GM21717 (cell line): ENCODE measurements at regions not wholly inside any gene's neighbourhood (a gene's known extent, or its start where the extent isn't known, plus 50 kb on each side); places are given as distances from the start of the nearest gene placed in this dataset.

ENCODE experiments used
- ATAC-seq: cut with Tn5 transposase; IDR thresholded peaks from one replicate; pipeline ENCODE4 v1.9.1; 2021; ENCODE audit warnings: mild to moderate bottlenecking, moderate library complexity; ENCODE audit not compliant: unreplicated experiment

DNA sequence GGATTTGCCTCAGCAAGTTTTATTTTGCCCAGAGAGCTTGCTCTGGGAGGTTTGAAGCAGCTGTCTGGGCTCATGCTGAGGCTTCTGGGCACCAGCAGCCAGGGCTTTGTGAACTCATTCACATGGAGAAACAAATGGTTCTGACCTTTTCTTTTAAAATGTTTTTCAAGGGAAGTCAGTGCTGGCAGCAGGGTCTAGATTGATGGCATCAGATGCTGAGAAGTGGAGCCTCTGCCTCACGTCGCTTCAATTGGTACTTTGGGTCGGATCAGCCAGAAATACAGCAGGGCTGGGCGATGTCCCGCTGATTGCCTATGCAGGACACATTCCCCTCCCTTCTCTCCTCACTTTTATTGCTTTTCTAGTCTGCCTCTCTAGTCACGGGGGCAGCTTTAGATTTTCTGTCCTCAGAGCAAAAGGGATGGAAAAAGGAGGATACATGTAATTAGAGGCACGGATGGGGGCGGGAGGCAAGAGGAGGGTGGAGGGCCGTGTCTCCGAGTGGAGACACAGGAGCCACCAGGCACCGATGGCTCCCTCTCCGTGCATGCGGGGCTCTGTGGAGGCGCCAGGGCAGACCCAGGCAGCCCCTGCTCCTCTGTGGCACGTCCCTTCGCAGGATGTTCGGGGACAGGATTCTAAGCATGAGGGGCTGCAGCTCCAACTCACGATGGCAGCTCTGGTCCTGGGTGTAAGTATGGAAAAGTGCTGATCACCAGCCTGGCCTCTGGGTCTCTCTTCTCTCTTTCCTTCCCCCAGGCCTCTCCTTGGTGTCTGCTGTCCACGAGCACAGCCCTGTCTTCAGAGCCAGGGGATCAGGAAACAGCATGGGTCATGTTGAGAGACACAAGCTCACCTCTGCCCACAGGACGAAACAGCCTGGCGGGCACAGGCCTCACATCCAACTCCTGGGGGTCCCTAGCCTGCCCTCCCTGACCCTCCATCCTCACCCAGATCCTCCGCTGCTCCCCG is 116.1 kb downstream of the FAM43A start:
- ATAC-seq: no peak

DNA sequence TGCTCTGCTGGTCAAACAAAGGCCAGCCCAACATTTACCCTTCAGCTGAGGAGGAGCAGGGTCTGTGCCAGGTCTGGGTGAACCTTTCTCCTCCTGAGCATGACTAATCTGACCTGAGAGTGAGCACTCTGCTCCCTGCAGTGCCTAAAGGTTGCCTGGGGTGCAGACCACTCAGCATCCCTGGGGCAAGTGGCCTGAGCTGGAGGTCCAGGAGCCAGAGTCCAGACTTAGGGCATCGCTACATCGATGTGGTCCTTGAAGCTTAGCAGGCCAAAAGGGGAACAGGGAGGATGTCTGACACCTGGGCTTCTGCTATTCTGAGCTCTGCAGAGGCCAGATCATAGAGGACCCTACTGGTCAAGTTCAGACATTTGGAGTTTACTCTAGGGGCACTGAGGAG is 119.1 kb downstream of the FAM43A start:
- no peak for ATAC-seq

- ATAC-seq: no peak
Observed at GRCh38 chr3:194805546-194805945, 119.9 kb downstream of the FAM43A start.

GRCh38 chr3:194806991-194807630 is 121.4 kb downstream of the FAM43A start:
- no peak for ATAC-seq

GRCh38 chr3:194808640-194809097 is 123.0 kb downstream of the FAM43A start:
- no peak for ATAC-seq

DNA sequence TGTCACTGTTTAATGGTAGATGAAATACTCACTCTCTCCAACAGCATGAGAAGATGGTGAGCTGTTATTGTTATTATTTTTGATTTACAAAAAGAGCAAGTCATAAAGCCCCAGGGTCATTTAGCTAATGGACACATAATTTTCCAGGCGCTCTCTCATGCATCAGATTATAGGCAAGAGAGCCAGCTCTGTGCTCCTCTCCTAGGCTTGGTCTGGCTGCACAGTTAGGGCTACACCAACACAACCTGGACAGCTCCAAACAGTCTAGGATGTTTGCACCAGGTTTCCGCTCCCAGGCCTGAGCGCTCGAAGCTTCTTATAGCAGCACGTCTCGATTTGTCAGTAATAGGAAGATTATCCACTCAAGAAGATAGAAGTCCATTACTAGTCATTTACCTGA is 123.7 kb downstream of the FAM43A start:
- ATAC-seq: no peak

GRCh38 chr3:194810076-194810475 is 124.4 kb downstream of the FAM43A start:
- no peak for ATAC-seq

DNA sequence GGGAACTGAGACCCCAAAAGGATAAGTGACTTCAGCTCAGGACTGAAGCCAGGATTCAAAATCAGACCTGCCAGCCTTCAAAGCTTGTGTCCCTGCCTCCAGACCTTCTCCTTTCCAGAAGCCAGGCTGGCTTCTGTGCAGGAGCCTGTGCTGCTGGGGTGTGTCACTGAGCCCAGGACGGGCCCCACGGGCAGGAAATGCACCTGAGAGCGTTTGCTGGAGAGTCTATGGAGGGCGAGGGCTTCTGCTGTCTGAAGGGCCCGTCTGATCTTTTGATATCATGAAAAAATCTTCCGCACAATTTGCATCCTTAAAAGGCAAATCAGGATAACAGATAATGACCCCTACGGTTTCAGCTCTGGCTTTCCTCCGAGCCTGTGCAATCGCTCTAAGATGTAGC is 125.4 kb downstream of the FAM43A start:
- no peak for ATAC-seq

- no peak for ATAC-seq
Observed at GRCh38 chr3:194812176-194812575, 126.5 kb downstream of the FAM43A start.

DNA sequence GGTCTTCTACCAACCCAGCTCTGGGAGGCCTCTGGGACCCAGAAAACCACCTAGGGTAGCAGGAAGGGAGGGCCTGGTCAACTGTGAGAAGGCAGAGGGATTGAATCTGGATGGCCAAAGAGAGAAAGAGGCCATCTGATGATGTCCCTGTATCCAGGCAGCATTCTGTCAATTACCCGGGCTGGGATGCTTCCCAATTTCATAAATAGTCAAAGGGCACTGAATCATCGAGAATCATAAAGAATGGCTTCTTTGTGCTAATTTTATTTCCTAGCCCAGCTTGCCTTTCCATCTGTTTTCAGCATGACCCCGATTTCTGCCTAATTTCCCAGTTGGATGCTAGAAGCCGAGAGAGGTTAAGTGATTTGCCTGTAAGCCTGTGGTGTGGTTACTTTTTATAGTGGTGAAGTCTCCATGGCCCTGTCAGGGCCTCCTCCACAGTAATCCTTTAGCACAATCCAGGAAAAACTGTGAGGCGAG is 129.2 kb downstream of the FAM43A start:
- no peak for ATAC-seq

GRCh38 chr3:194816748-194817591 is 131.3 kb downstream of the FAM43A start:
- ATAC-seq: no peak

- ATAC-seq: no peak
Observed at GRCh38 chr3:194817592-194817930, 131.9 kb downstream of the FAM43A start.

- ATAC-seq: no peak
Observed at GRCh38 chr3:194817936-194818335, 132.3 kb downstream of the FAM43A start.

DNA sequence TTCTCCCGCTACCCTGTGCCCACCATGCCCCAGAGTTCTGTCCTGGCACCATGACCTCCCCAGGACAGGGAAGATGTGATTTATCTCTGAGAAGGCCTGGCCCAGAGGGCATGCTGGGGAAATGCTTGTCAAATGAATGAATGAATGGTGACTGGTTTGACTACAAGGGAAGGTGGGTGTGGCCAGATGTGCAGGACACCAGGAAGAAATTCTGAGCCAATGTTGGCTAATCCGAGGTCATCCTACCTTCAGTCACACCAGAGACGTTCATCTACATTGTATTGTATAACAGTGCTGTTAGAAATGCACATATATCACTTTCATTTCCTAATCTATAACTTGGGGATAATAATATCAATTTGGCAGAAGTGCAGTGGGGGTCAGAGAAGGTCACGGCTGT is 138.4 kb downstream of the FAM43A start:
- no peak for ATAC-seq

- no peak for ATAC-seq
Observed at GRCh38 chr3:194824701-194825111, 139.0 kb downstream of the FAM43A start.

DNA sequence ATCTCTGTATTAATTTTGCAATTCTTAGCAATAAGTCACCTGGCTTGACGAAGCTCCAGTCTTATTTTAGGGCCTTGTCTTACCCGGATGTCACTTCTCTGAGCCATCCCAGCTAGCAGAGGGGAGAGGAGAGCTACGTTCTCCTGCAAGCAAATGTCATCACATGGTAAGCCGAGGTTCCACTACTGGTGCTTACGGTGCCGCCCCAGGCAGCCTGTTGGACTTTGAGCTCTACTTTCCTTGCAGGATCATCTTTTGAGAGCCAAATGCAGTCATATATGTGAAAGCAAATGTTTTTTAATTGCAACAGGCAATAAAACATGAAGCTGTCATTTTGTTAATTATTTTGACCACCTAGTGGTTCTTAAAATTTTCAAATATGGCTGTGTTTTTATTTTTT is 140.9 kb downstream of the FAM43A start:
- ATAC-seq: no peak

- ATAC-seq: no peak
Observed at GRCh38 chr3:194827486-194827885, 141.8 kb downstream of the FAM43A start.

DNA sequence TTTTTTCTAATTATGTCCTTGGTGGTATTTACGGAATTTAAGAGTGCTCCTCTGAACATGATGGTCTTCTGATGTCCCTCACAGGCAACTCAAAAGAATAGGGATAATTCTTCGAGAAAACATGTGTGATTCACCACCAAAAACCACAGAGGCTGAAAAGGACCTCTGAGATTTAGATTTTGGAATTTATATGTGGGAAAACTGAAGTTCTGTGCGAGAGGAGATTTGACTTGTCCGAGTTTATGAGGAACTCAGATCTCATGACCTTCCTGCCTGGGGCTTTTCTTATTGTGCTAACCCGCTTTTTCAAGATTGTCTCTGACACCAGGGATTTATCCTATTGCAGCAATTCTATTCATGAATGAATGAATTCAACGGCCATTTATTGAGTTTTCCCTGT is 142.4 kb downstream of the FAM43A start:
- ATAC-seq: no peak

GRCh38 chr3:194828926-194829325 is 143.2 kb downstream of the FAM43A start:
- ATAC-seq: no peak

GRCh38 chr3:194830401-194830800 is 144.7 kb downstream of the FAM43A start:
- no peak for ATAC-seq

DNA sequence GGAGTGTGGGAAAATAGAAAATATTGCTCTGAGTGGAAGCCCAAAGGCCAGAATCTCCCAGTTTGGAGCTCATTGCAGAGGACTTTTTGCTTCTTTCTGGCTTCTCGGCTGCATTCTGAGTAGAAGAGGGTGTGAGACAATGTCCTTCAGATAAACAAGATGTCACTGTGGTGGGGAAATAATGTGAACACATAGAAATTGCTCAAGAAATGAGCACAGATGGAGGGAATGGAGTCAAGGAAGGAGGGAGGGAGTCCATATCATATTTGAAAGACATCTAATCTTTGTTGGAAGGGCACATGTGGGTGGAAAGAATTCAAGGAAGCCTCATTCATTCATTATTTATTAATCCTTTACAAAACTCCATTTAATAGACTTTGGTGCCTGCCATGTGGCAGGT is 145.3 kb downstream of the FAM43A start:
- ATAC-seq: no peak
